ENCODE measurements at regions not wholly inside any gene's neighbourhood (a gene's known extent, or its start where the extent isn't known, plus 50 kb on each side); places are given as distances from the start of the nearest gene placed in this dataset.

GRCh38 chr16:55102531-55102930 lies 171.9 kb downstream of the IRX5 start:
- no peaks in the 10 kb centered on the region for H3K4me1 ChIP-seq
- no peak for DNase-seq (ENCODE audit: low spot score in 2 of 2)
- no peak overlapping the region for H3K4me3 ChIP-seq
- H3K36me3 ChIP-seq (replicated peaks), result no peaks in the 10 kb centered on the region
- in situ Hi-C loops (cut with MboI; ENCODE audit: low sequenced_read_pairs), result no loop called here
- no peaks in the 10 kb centered on the region for H3K27me3 ChIP-seq (ENCODE audit: low read depth)
- no peaks in the 10 kb centered on the region for H3K9me3 ChIP-seq

- no peak overlapping the region for H3K4me3 ChIP-seq
- in situ Hi-C loops (cut with MboI; ENCODE audit: low sequenced_read_pairs), result no loop called here
- DNase-seq (ENCODE audit: low spot score in 2 of 2), result no peak
Observed at GRCh38 chr16:55107851-55108250, 177.2 kb downstream of the IRX5 start.

GRCh38 chr16:55113210-55113609 lies 182.5 kb downstream of the IRX5 start:
- no peaks in the 10 kb centered on the region for H3K36me3 ChIP-seq (replicated peaks)
- no peaks in the 10 kb centered on the region for H3K4me1 ChIP-seq
- DNase-seq (ENCODE audit: low spot score in 2 of 2), result no peak
- no peaks in the 10 kb centered on the region for H3K27me3 ChIP-seq (ENCODE audit: low read depth)
- H3K4me3 ChIP-seq, result no peak overlapping the region
- H3K9me3 ChIP-seq, result no peaks in the 10 kb centered on the region
- in situ Hi-C loops (cut with MboI; ENCODE audit: low sequenced_read_pairs), result no loop called here

More at GRCh38 chr16:55107851-55108250, 177.2 kb downstream of the IRX5 start:
- no peaks in the 10 kb centered on the region for H3K27me3 ChIP-seq (ENCODE audit: low read depth)
- no peaks in the 10 kb centered on the region for H3K9me3 ChIP-seq
- no peaks in the 10 kb centered on the region for H3K36me3 ChIP-seq (replicated peaks)
- no peaks in the 10 kb centered on the region for H3K4me1 ChIP-seq

GRCh38 chr16:55115506-55115905 lies 184.8 kb downstream of the IRX5 start:
- Histone ChIP-seq H3K4me3 (no peak overlapping the region), H3K9me3 (no peaks in the 10 kb centered on the region), H3K36me3 (replicated peaks) (no peaks in the 10 kb centered on the region), H3K27me3 (ENCODE audit: low read depth) (no peaks in the 10 kb centered on the region), H3K4me1 (no peaks in the 10 kb centered on the region)
- in situ Hi-C loops (cut with MboI; ENCODE audit: low sequenced_read_pairs), result no loop called here
- DNase-seq (ENCODE audit: low spot score in 2 of 2), result no peak

GRCh38 chr16:55116165-55116920 lies 185.7 kb downstream of the IRX5 start:
- Histone ChIP-seq H3K27me3 (ENCODE audit: low read depth) (no peaks in the 10 kb centered on the region), H3K4me1 (no peaks in the 10 kb centered on the region), H3K9me3 (no peaks in the 10 kb centered on the region), H3K36me3 (replicated peaks) (no peaks in the 10 kb centered on the region), H3K4me3 (no peak overlapping the region)
- no peak for DNase-seq (ENCODE audit: low spot score in 2 of 2)
- in situ Hi-C loops (cut with MboI; ENCODE audit: low sequenced_read_pairs), result no loop called here

- no peak for DNase-seq (ENCODE audit: low spot score in 2 of 2)
- Histone ChIP-seq H3K9me3 (no peaks in the 10 kb centered on the region), H3K27me3 (ENCODE audit: low read depth) (no peaks in the 10 kb centered on the region), H3K36me3 (replicated peaks) (no peaks in the 10 kb centered on the region), H3K4me1 (no peaks in the 10 kb centered on the region), H3K4me3 (no peak overlapping the region)
- in situ Hi-C loops (cut with MboI; ENCODE audit: low sequenced_read_pairs), result no loop called here
Observed at GRCh38 chr16:55118701-55119260, 188.1 kb downstream of the IRX5 start.

- no peak overlapping the region for H3K4me3 ChIP-seq
- H3K4me1 ChIP-seq, result no peaks in the 10 kb centered on the region
- H3K36me3 ChIP-seq (replicated peaks), result no peaks in the 10 kb centered on the region
- H3K27me3 ChIP-seq (ENCODE audit: low read depth), result no peaks in the 10 kb centered on the region
- in situ Hi-C loops (cut with MboI; ENCODE audit: low sequenced_read_pairs), result no loop called here
- DNase-seq (ENCODE audit: low spot score in 2 of 2), result no peak
- no peaks in the 10 kb centered on the region for H3K9me3 ChIP-seq
Observed at GRCh38 chr16:55120408-55120807, 189.7 kb downstream of the IRX5 start.

- Histone ChIP-seq H3K9me3 (no peaks in the 10 kb centered on the region), H3K27me3 (ENCODE audit: low read depth) (no peaks in the 10 kb centered on the region), H3K4me1 (no peaks in the 10 kb centered on the region), H3K4me3 (no peak overlapping the region), H3K36me3 (replicated peaks) (no peaks in the 10 kb centered on the region)
- no peak for DNase-seq (ENCODE audit: low spot score in 2 of 2)
- in situ Hi-C loops (cut with MboI; ENCODE audit: low sequenced_read_pairs), result no loop called here
Observed at GRCh38 chr16:55120826-55121225, 190.2 kb downstream of the IRX5 start.

GRCh38 chr16:55123652-55124051 lies 193.0 kb downstream of the IRX5 start:
- Histone ChIP-seq H3K4me3 (no peak overlapping the region), H3K36me3 (replicated peaks) (no peaks in the 10 kb centered on the region), H3K4me1 (no peaks in the 10 kb centered on the region), H3K9me3 (no peaks in the 10 kb centered on the region), H3K27me3 (ENCODE audit: low read depth) (no peaks in the 10 kb centered on the region)
- no peak for DNase-seq (ENCODE audit: low spot score in 2 of 2)
- in situ Hi-C loops (cut with MboI; ENCODE audit: low sequenced_read_pairs), result no loop called here

GRCh38 chr16:55125818-55126385 lies 195.2 kb downstream of the IRX5 start:
- H3K4me1 ChIP-seq, result no peaks in the 10 kb centered on the region
- H3K4me3 ChIP-seq, result no peak overlapping the region
- H3K9me3 ChIP-seq, result no peaks in the 10 kb centered on the region
- in situ Hi-C loops (cut with MboI; ENCODE audit: low sequenced_read_pairs), result no loop called here
- no peaks in the 10 kb centered on the region for H3K36me3 ChIP-seq (replicated peaks)
- no peak for DNase-seq (ENCODE audit: low spot score in 2 of 2)
- H3K27me3 ChIP-seq (ENCODE audit: low read depth), result no peaks in the 10 kb centered on the region

GRCh38 chr16:55126456-55126855 lies 195.8 kb downstream of the IRX5 start:
- Histone ChIP-seq H3K9me3 (no peaks in the 10 kb centered on the region), H3K4me1 (no peaks in the 10 kb centered on the region), H3K27me3 (ENCODE audit: low read depth) (no peaks in the 10 kb centered on the region), H3K36me3 (replicated peaks) (no peaks in the 10 kb centered on the region), H3K4me3 (no peak overlapping the region)
- no peak for DNase-seq (ENCODE audit: low spot score in 2 of 2)
- in situ Hi-C loops (cut with MboI; ENCODE audit: low sequenced_read_pairs), result no loop called here

GRCh38 chr16:55130456-55130855 lies 193.5 kb upstream of the IRX6 start:
- Histone ChIP-seq H3K9me3 (no peaks in the 10 kb centered on the region), H3K27me3 (ENCODE audit: low read depth) (no peaks in the 10 kb centered on the region), H3K4me1 (no peaks in the 10 kb centered on the region), H3K36me3 (replicated peaks) (no peaks in the 10 kb centered on the region), H3K4me3 (no peak overlapping the region)
- DNase-seq (ENCODE audit: low spot score in 2 of 2), result no peak
- in situ Hi-C loops (cut with MboI; ENCODE audit: low sequenced_read_pairs), result no loop called here

GRCh38 chr16:55130911-55131310 lies 193.1 kb upstream of the IRX6 start:
- in situ Hi-C loops (cut with MboI; ENCODE audit: low sequenced_read_pairs), result no loop called here
- no peaks in the 10 kb centered on the region for H3K36me3 ChIP-seq (replicated peaks)
- no peak for DNase-seq (ENCODE audit: low spot score in 2 of 2)
- H3K27me3 ChIP-seq (ENCODE audit: low read depth), result no peaks in the 10 kb centered on the region
- no peak overlapping the region for H3K4me3 ChIP-seq
- no peaks in the 10 kb centered on the region for H3K4me1 ChIP-seq
- H3K9me3 ChIP-seq, result no peaks in the 10 kb centered on the region

GRCh38 chr16:55133654-55134053 lies 190.3 kb upstream of the IRX6 start:
- no peaks in the 10 kb centered on the region for H3K36me3 ChIP-seq (replicated peaks)
- H3K27me3 ChIP-seq (ENCODE audit: low read depth), result no peaks in the 10 kb centered on the region
- no peaks in the 10 kb centered on the region for H3K9me3 ChIP-seq
- no peak overlapping the region for H3K4me3 ChIP-seq
- H3K4me1 ChIP-seq, result no peaks in the 10 kb centered on the region
- no peak for DNase-seq (ENCODE audit: low spot score in 2 of 2)
- in situ Hi-C loops (cut with MboI; ENCODE audit: low sequenced_read_pairs), result no loop called here

All from HAP-1 (cell line).